HFF-Myc (cell line): ENCODE measurements at regions not wholly inside any gene's neighbourhood (a gene's known extent, or its start where the extent isn't known, plus 50 kb on each side); places are given as distances from the start of the nearest gene placed in this dataset.
"Not testable (repeated sequence)": the region's sequence is repeated elsewhere in the genome, so short reads cannot be mapped to it uniquely, and the experiment has no call there.

Experiments used
- DNase-seq: peaks from one replicate; pipeline ENCODE4 v3.0.0-alpha.2; 2011; ENCODE audit warnings: low read depth; ENCODE audit errors: extremely low read depth
- H3K4me3 ChIP-seq: replicated peaks from 2 replicates; pipeline ENCODE4 v1.5.1; 2011; ENCODE audit warnings: low read depth, mild to moderate bottlenecking, control low read depth, low read length
- TF ChIP-seq, protein P1 (sequence below): IDR thresholded peaks from 2 replicates; pipeline ENCODE4 v1.5.1; 2012; ENCODE audit warnings: mild to moderate bottlenecking, low read depth, low read length, control low read depth; ENCODE audit errors: missing control alignments

DNA sequence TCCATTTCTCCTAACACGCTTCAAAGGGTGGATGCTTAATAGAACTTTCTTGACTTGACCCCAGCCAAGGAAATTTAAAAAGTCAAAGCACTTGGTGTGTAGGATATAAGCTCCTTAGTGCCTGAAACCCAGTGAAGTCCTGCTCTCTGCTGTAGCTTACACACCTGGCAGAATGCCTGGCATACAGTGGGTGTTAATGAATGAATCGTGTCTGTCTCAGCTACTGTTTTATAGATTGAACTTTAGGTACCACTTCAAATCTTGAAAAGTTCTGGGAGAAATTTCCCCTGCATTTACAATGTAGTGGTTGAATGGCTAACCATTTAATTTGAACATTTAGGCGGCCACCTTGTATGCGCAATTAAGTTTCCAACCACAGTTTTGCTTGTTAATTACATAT is 70.5 kb upstream of the ZNF217 start:
- TF ChIP-seq, protein P1, sequence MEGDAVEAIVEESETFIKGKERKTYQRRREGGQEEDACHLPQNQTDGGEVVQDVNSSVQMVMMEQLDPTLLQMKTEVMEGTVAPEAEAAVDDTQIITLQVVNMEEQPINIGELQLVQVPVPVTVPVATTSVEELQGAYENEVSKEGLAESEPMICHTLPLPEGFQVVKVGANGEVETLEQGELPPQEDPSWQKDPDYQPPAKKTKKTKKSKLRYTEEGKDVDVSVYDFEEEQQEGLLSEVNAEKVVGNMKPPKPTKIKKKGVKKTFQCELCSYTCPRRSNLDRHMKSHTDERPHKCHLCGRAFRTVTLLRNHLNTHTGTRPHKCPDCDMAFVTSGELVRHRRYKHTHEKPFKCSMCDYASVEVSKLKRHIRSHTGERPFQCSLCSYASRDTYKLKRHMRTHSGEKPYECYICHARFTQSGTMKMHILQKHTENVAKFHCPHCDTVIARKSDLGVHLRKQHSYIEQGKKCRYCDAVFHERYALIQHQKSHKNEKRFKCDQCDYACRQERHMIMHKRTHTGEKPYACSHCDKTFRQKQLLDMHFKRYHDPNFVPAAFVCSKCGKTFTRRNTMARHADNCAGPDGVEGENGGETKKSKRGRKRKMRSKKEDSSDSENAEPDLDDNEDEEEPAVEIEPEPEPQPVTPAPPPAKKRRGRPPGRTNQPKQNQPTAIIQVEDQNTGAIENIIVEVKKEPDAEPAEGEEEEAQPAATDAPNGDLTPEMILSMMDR, result no peak
- H3K4me3 ChIP-seq, result no peak overlapping the region
- DNase-seq, result no peak

DNA sequence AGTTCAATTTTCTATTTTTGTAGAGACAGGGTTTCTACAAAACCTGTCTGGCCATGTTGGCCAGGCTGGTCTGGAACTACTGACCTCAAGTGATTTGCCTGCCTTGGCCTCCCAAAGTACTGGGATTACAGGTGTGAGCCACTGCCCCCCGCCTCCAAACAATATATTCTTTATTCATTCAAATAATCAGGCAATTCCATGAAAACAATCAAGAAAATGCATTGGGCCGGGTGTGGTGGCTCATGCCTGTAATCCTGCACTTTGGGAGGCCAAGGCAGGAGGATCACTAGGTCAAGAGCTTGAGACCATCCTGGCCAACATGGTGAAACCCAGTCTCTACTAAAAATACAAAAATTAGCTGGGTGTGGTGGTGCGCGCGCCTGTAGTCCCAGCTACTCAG is 69.9 kb upstream of the ZNF217 start:
- not testable (repeated sequence) for DNase-seq, H3K4me3 ChIP-seq

DNA sequence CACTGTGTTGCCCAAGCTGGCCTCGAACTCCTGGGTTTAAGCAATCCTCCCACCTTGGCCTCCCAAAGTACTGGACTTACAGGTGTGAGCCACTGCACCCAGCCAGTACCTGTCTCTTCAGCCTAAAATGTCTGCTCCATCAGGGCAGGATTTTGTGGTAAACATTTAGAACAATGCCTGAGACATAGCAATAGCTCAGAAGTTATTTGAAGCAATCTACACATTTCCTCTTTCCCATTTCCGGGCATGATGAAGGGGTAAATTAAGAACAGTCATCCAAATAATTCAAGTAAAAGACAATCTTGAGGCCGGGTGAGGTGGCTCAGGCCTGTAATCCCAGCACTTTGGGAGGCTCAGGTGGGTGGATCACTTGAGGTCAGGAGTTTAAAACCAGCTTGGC is 69.0 kb upstream of the ZNF217 start:
- DNase-seq, result no peak
- TF ChIP-seq, protein P1, result no peak
- no peak overlapping the region for H3K4me3 ChIP-seq

DNA sequence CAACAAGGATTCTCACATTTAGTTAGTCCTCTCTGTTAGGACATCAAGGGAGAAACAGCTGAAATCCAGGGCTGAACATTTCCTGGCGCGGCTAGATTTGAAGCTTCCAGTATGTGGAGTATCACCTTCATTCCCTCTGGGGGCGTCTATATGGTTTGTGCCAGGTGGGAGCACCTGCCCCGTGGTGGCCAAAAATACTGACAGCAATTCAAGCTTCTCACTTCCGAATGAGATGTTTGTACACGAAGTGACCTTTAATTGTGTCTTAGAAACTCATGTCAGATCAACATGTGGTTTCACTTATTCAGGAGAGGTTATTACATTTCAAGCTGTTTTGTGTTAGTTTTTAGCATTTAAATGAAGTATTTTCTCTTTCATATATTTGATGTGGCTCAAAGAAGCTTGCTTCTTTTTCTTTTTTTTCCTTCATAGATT is 67.3 kb upstream of the ZNF217 start:
- DNase-seq, result no peak
- no peak overlapping the region for H3K4me3 ChIP-seq
- TF ChIP-seq, protein P1, result no peak

DNA sequence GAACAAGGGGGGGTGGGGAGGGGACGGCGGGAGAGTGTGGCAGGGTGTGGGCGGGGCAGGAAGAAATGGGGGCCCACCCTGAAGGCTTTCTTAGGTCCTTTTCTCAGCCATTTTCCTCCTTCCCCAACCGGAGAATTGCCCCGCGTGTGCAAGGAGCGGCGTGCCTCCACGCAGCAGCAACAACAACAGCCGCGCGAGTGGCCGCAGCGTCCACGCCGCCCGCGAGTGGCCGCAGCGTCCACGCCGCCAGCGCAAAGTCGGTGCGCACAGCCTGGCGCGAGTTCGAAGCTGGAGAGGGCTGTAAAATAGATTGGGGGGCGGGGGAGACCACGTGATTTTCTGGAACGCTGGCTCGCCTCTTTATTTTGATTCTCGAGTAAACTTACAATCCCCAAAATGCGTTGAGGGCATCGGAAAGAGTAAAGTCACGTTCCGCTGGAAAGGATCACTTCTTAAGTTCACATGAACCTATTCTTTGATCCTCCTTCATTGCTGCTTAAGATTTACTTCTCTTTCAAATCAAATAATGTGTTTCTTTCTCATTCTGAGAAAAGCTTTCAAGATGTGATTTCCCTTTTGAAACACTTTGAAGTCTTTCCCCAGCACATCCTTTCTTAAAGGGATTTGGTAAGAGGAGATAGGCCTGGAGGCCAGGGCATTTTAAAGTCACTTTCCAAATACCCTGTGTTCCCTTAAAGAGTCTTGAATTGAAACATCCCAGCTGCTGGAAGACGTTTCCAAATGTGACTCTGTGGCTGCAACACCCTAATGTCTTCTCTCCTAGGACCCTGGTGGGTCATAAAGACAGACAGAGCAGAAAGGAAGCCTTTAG is 66.7 kb upstream of the ZNF217 start:
- no peak for DNase-seq
- peak overlapping the region; percentile 11; the same call in 1 of the 2 replicates for H3K4me3 ChIP-seq
- TF ChIP-seq, protein P1, result no peak

DNA sequence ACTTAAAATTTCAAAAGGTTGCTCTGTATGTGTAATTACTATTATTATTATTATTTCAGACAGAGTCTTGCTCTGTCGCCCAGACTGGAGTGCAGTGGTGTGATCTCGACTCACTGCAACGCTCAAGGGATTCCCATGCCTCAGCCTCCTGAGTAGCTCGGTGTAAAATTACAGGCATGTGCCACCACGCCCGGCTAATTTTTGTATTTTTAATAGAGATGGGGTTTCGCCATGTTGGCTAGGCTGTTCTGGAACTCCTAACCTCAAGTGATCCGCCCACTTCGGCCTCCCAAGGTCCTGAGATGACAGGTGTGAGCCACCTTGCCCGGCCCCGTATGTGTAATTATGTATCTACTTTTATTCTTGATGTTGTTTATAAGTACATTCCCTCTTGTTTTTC is 65.3 kb upstream of the ZNF217 start:
- H3K4me3 ChIP-seq, result no peak overlapping the region
- DNase-seq, result no peak
- TF ChIP-seq, protein P1, result no peak

DNA sequence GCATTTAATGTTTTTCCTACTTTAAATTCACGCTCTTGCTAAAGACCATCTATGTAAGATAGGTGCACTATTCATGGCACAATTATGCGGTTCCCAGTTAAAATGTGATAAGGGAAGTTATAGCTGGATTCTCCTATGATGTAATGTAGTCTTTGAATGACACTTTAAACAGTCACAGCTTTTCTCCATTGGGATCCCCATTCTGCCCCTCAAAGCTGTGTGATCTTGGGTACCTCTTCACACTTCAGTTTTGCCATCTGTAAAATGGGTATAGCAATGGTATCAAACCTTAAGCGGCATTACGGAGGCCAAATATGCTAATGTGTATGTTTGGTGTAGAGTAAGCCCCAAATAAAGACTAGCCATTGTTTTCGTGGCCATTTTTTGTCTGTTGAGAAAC is 64.7 kb upstream of the ZNF217 start:
- DNase-seq, result no peak
- no peak overlapping the region for H3K4me3 ChIP-seq
- TF ChIP-seq, protein P1, result no peak
